ENCODE measurements at regions not wholly inside any gene's neighbourhood (a gene's known extent, or its start where the extent isn't known, plus 50 kb on each side); places are given as distances from the start of the nearest gene placed in this dataset.

- no peak overlapping the region for H3K9ac ChIP-seq (ENCODE audit: extremely low read depth, insufficient read length, low read length)
- no peak overlapping the region for H2BK20ac ChIP-seq (ENCODE audit: low read depth, low read length, poor library complexity, severe bottlenecking)
Measured at GRCh38 chr5:19172926-19173470, 815.0 kb downstream of the CDH18 start.

More at GRCh38 chr5:19172926-19173470, 815.0 kb downstream of the CDH18 start:
- Histone ChIP-seq H4K20me1 (ENCODE audit: control insufficient read depth, insufficient read depth, insufficient read length) (no peaks in the 10 kb centered on the region), H3K56ac (ENCODE audit: insufficient read length, low read depth, low read length) (no peak overlapping the region), H3K27me3 (ENCODE audit: insufficient read depth, low read length) (no peaks in the 10 kb centered on the region), H2BK15ac (ENCODE audit: low read depth, low read length) (no peak overlapping the region), H3K4me1 (ENCODE audit: insufficient read depth, low read length) (no peaks in the 10 kb centered on the region), H3K4ac (ENCODE audit: low read depth, low read length) (no peak overlapping the region), H3K79me2 (ENCODE audit: insufficient read depth, low read length) (no peaks in the 10 kb centered on the region), H3K79me1 (ENCODE audit: insufficient read depth, low read depth, low read length, poor library complexity, severe bottlenecking) (no peaks in the 10 kb centered on the region), H3K14ac (ENCODE audit: insufficient read depth, low read length) (no peak overlapping the region), H3K4me2 (ENCODE audit: insufficient read depth, insufficient read length, low read length) (no peak overlapping the region), H3K23ac (ENCODE audit: insufficient read length, low read depth, low read length) (no peak overlapping the region), H3K9me3 (ENCODE audit: control insufficient read depth, low read depth, low read length) (no peaks in the 10 kb centered on the region), H4K8ac (replicated peaks; ENCODE audit: insufficient read length, low read depth, low read length) (no peak overlapping the region), H3T11ph (ENCODE audit: low read length) (no peak overlapping the region), H2BK12ac (ENCODE audit: insufficient read length, low read depth, low read length) (no peak overlapping the region), H4K5ac (ENCODE audit: insufficient read length, low read depth, low read length) (peak overlapping the region; percentile 53), H3K18ac (ENCODE audit: insufficient read length, low read depth, low read length) (no peak overlapping the region), H3K23me2 (ENCODE audit: insufficient read length, low read depth, low read length, poor library complexity, severe bottlenecking) (no peaks in the 10 kb centered on the region), H2AFZ (ENCODE audit: low read length) (no peak overlapping the region), H4K91ac (ENCODE audit: insufficient read length, low read depth, low read length) (no peak overlapping the region), H2BK5ac (ENCODE audit: insufficient read length, low read length) (no peak overlapping the region), H2AK5ac (ENCODE audit: insufficient read length, low read length) (no peak overlapping the region), H2BK120ac (ENCODE audit: low read depth, low read length, poor library complexity, severe bottlenecking) (no peak overlapping the region), H3K27ac (ENCODE audit: insufficient read length, low read depth, low read length) (no peak overlapping the region)
- no peak for TF ChIP-seq CTCF (conservative IDR thresholded peaks at IDR 0.05)
- Mint-ChIP-seq H3K27me3 (ENCODE audit: low read depth) (no peaks in the 10 kb centered on the region), H3K27ac (no peak overlapping the region), H3K9me3 (no peaks in the 10 kb centered on the region), H3K36me3 (ENCODE audit: insufficient read depth in 1 of 3, low read depth in 3 of 3) (no peaks in the 10 kb centered on the region), H3K4me1 (no peaks in the 10 kb centered on the region), H3K4me3 (no peak overlapping the region)
- DNase-seq = no peak
- WGBS (ENCODE audit: extremely low coverage, insufficient read length, low lambda C conversion rate) = no CpG with 5 or more reads among the region's 6 CpGs

Measured in H9 (cell line).